Testis (tissue), 2 donors: ENCODE measurements at regions not wholly inside any gene's neighbourhood (a gene's known extent, or its start where the extent isn't known, plus 50 kb on each side); places are given as distances from the start of the nearest gene placed in this dataset.

ENCODE experiments used
- DNase-seq: peaks from one replicate; pipeline ENCODE4 v3.0.0-alpha.2; 2019
- H3K27ac ChIP-seq, 2 donors: fragments of 200-600 bp; sonication (generic); one replicate each; pipeline ENCODE4 v1.5.1; 2019
- H3K27me3 ChIP-seq: fragments of 200-600 bp; sonication (generic); one replicate; pipeline ENCODE4 v1.5.1; 2019
- H3K36me3 ChIP-seq: fragments of 200-600 bp; sonication (generic); one replicate; pipeline ENCODE4 v1.5.1; 2017; ENCODE audit warnings: low read depth; ENCODE audit errors: missing control alignments
- H3K4me1 ChIP-seq: fragments of 200-600 bp; sonication (generic); one replicate; pipeline ENCODE4 v1.5.1; 2019
- H3K4me3 ChIP-seq, 2 donors: fragments of 200-600 bp; sonication (generic); one replicate each; pipeline ENCODE4 v1.5.1; 2017 to 2019
- H3K9me3 ChIP-seq: fragments of 200-600 bp; sonication (generic); one replicate; pipeline ENCODE4 v1.5.1; 2017
- POLR2A ChIP-seq: fragments of 450-650 bp; IDR thresholded peaks from one replicate; pipeline ENCODE4 v1.6.1; 2017; ENCODE audit warnings: antibody characterized with exemption, mild to moderate bottlenecking, moderate library complexity
- WGBS, 2 donors: methylation state at CpG; one replicate each; pipeline ENCODE4 v1.1.5; 2018; 5-methylcytosine and 5-hydroxymethylcytosine counted together
- intact Hi-C: fragments of 100-400 bp; cut with DNase I; formaldehyde crosslinking; loops from one replicate; pipeline ENCODE4 v1.15.1; 2023; ENCODE audit warnings: low total_unique reads
- TF ChIP-seq, protein P1 (sequence below), 3 experiments: fragments of 450-650 bp in 2 of 3; fragments of 200-600 bp in 1 of 3; sonication (generic) in 1 of 3; IDR thresholded peaks; one replicate each; pipeline ENCODE4 v1.5.1; 2016 to 2019; ENCODE audit warnings: antibody characterized with exemption in 3 of 3, mild to moderate bottlenecking in 2 of 3, moderate library complexity in 1 of 3

- H3K36me3 ChIP-seq = no peaks in the 10 kb centered on the region
- no peak overlapping the region for H3K27ac ChIP-seq
- intact Hi-C loops = no loop called here
- DNase-seq = no peak
- H3K27me3 ChIP-seq = no peaks in the 10 kb centered on the region
- TF ChIP-seq, protein P1, sequence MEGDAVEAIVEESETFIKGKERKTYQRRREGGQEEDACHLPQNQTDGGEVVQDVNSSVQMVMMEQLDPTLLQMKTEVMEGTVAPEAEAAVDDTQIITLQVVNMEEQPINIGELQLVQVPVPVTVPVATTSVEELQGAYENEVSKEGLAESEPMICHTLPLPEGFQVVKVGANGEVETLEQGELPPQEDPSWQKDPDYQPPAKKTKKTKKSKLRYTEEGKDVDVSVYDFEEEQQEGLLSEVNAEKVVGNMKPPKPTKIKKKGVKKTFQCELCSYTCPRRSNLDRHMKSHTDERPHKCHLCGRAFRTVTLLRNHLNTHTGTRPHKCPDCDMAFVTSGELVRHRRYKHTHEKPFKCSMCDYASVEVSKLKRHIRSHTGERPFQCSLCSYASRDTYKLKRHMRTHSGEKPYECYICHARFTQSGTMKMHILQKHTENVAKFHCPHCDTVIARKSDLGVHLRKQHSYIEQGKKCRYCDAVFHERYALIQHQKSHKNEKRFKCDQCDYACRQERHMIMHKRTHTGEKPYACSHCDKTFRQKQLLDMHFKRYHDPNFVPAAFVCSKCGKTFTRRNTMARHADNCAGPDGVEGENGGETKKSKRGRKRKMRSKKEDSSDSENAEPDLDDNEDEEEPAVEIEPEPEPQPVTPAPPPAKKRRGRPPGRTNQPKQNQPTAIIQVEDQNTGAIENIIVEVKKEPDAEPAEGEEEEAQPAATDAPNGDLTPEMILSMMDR (IDR thresholded peaks at IDR 0.05) = no peak
- TF ChIP-seq POLR2A = no peak
- 75 to 91% methylated on average over 7 to 8 of the region's 8 CpGs for WGBS, 2 donors
- no peaks in the 10 kb centered on the region for H3K4me1 ChIP-seq
- H3K4me3 ChIP-seq = no peak overlapping the region
- no peaks in the 10 kb centered on the region for H3K9me3 ChIP-seq
Observed at GRCh38 chr2:126781206-126781605, 117.5 kb upstream of the TEX51 start.

GRCh38 chr2:126781806-126782205 is 116.9 kb upstream of the TEX51 start:
- no peak overlapping the region for H3K4me3 ChIP-seq
- H3K9me3 ChIP-seq = no peaks in the 10 kb centered on the region
- H3K27ac ChIP-seq = no peak overlapping the region
- no peak for TF ChIP-seq POLR2A
- TF ChIP-seq, protein P1 (IDR thresholded peaks at IDR 0.05) = no peak
- DNase-seq = no peak
- no peaks in the 10 kb centered on the region for H3K36me3 ChIP-seq
- no peaks in the 10 kb centered on the region for H3K27me3 ChIP-seq
- intact Hi-C loops = no loop called here
- 82 to 89% methylated on average over 6 of the region's 6 CpGs for WGBS, 2 donors
- no peaks in the 10 kb centered on the region for H3K4me1 ChIP-seq

GRCh38 chr2:126782648-126783047 is 116.0 kb upstream of the TEX51 start:
- no peaks in the 10 kb centered on the region for H3K4me1 ChIP-seq
- H3K9me3 ChIP-seq = no peaks in the 10 kb centered on the region
- H3K27ac ChIP-seq = no peak overlapping the region
- no peak overlapping the region for H3K4me3 ChIP-seq
- no peak for DNase-seq
- no peak for TF ChIP-seq POLR2A
- TF ChIP-seq, protein P1 (IDR thresholded peaks at IDR 0.05) = no peak
- H3K27me3 ChIP-seq = no peaks in the 10 kb centered on the region
- intact Hi-C loops = no loop called here
- 84 to 88% methylated on average over 4 of the region's 4 CpGs for WGBS, 2 donors
- no peaks in the 10 kb centered on the region for H3K36me3 ChIP-seq

GRCh38 chr2:126783341-126783740 is 115.3 kb upstream of the TEX51 start:
- Histone ChIP-seq H3K27ac (no peak overlapping the region), H3K27me3 (no peaks in the 10 kb centered on the region), H3K9me3 (no peaks in the 10 kb centered on the region), H3K36me3 (no peaks in the 10 kb centered on the region), H3K4me3 (no peak overlapping the region), H3K4me1 (no peaks in the 10 kb centered on the region)
- TF ChIP-seq, protein P1 (IDR thresholded peaks at IDR 0.05) = no peak
- no peak for TF ChIP-seq POLR2A
- intact Hi-C loops = no loop called here
- WGBS, 2 donors = 82 to 83% methylated on average over 1 to 2 of the region's 2 CpGs
- no peak for DNase-seq

GRCh38 chr2:126784045-126784444 is 114.6 kb upstream of the TEX51 start:
- Histone ChIP-seq H3K9me3 (no peaks in the 10 kb centered on the region), H3K4me3 (no peak overlapping the region), H3K4me1 (no peaks in the 10 kb centered on the region), H3K27ac (no peak overlapping the region), H3K36me3 (no peaks in the 10 kb centered on the region), H3K27me3 (no peaks in the 10 kb centered on the region)
- TF ChIP-seq, protein P1 (IDR thresholded peaks at IDR 0.05) = no peak
- no peak for TF ChIP-seq POLR2A
- no peak for DNase-seq
- 87 to 88% methylated on average over 6 of the region's 6 CpGs for WGBS, 2 donors
- intact Hi-C loops = no loop called here
